ENCODE measurements at regions not wholly inside any gene's neighbourhood (a gene's known extent, or its start where the extent isn't known, plus 50 kb on each side); places are given as distances from the start of the nearest gene placed in this dataset.

GRCh38 chr2:43123486-43123885 is 102.9 kb downstream of the ZFP36L2 start:
- Histone ChIP-seq H3K9me3 (no peaks in the 10 kb centered on the region), H3K27me3 (no peaks in the 10 kb centered on the region), H3K4me1 (no peaks in the 10 kb centered on the region), H3K4me3 (no peak overlapping the region), H3K36me3 (no peaks in the 10 kb centered on the region), H3K27ac (no peak overlapping the region)
- DNase-seq, result no peak
- intact Hi-C loops (cut with DNase I; ENCODE audit: low total_unique reads), result no loop called here
- in situ Hi-C loops (cut with MboI; ENCODE audit: low sequenced_read_pairs in 4 of 4), result loop anchor here in 2 of 4 donors (10.0 kb wide), 2 partner anchors 99 to 361 kb away; no protein-coding TSS in a partner anchor
- no peak for ATAC-seq
- TF ChIP-seq POLR2A (IDR thresholded peaks at IDR 0.05) (no peak), CTCF (IDR thresholded peaks at IDR 0.05 in 4 of 5, conservative IDR thresholded peaks at IDR 0.05 in 1 of 5) (no peak)

- Histone ChIP-seq H3K9me3 (no peaks in the 10 kb centered on the region), H3K27ac (no peak overlapping the region), H3K4me1 (no peaks in the 10 kb centered on the region), H3K27me3 (no peaks in the 10 kb centered on the region), H3K4me3 (no peak overlapping the region), H3K36me3 (no peaks in the 10 kb centered on the region)
- no peak for ATAC-seq
- in situ Hi-C loops (cut with MboI; ENCODE audit: low sequenced_read_pairs in 4 of 4), result loop anchor here in 2 of 4 donors (10.0 kb wide), 2 partner anchors 98 to 362 kb away; no protein-coding TSS in a partner anchor
- intact Hi-C loops (cut with DNase I; ENCODE audit: low total_unique reads), result no loop called here
- DNase-seq, result no peak
- TF ChIP-seq CTCF (IDR thresholded peaks at IDR 0.05 in 4 of 5, conservative IDR thresholded peaks at IDR 0.05 in 1 of 5) (no peak), POLR2A (IDR thresholded peaks at IDR 0.05) (no peak)
Observed at GRCh38 chr2:43123028-43123427, 103.4 kb downstream of the ZFP36L2 start.

- TF ChIP-seq CTCF (IDR thresholded peaks at IDR 0.05 in 4 of 5, conservative IDR thresholded peaks at IDR 0.05 in 1 of 5), result no peak
- no peak for TF ChIP-seq POLR2A (IDR thresholded peaks at IDR 0.05)
- Histone ChIP-seq H3K36me3 (no peaks in the 10 kb centered on the region), H3K4me3 (no peak overlapping the region), H3K27me3 (no peaks in the 10 kb centered on the region), H3K9me3 (no peaks in the 10 kb centered on the region), H3K27ac (no peak overlapping the region), H3K4me1 (no peaks in the 10 kb centered on the region)
- intact Hi-C loops (cut with DNase I; ENCODE audit: low total_unique reads) (no loop called here), in situ Hi-C loops (cut with MboI; ENCODE audit: low sequenced_read_pairs in 4 of 4) (loop anchor here in 2 of 4 donors (10.0 kb wide), 2 partner anchors 97 to 363 kb away; no protein-coding TSS in a partner anchor)
- DNase-seq (no peak), ATAC-seq (no peak)
Observed at GRCh38 chr2:43121580-43122314, 104.7 kb downstream of the ZFP36L2 start.

GRCh38 chr2:43119303-43119702 is 107.1 kb downstream of the ZFP36L2 start:
- intact Hi-C loops (cut with DNase I; ENCODE audit: low total_unique reads) (no loop called here), in situ Hi-C loops (cut with MboI; ENCODE audit: low sequenced_read_pairs in 4 of 4) (no loop called here)
- no peaks in the 10 kb centered on the region for H3K36me3 ChIP-seq
- no peak overlapping the region for H3K27ac ChIP-seq
- H3K4me1 ChIP-seq, result no peaks in the 10 kb centered on the region
- DNase-seq (no peak), ATAC-seq (no peak)
- H3K4me3 ChIP-seq, result no peak overlapping the region
- no peaks in the 10 kb centered on the region for H3K9me3 ChIP-seq
- TF ChIP-seq CTCF (IDR thresholded peaks at IDR 0.05 in 4 of 5, conservative IDR thresholded peaks at IDR 0.05 in 1 of 5), result no peak
- TF ChIP-seq POLR2A (IDR thresholded peaks at IDR 0.05), result no peak
- no peaks in the 10 kb centered on the region for H3K27me3 ChIP-seq

All from gastrocnemius medialis (tissue), 4 donors.